PC-3 (cell line): ENCODE measurements at regions not wholly inside any gene's neighbourhood (a gene's known extent, or its start where the extent isn't known, plus 50 kb on each side); places are given as distances from the start of the nearest gene placed in this dataset.
A peak's percentile ranks its signal among the peaks of the same experiment; 100 is the strongest.

Experiments used
- ATAC-seq: fragments of 200-7000 bp; cut with Tn5 transposase; 2 replicates; pipeline ENCODE4 v1.9.1; 2020; ENCODE audit warnings: mild to moderate bottlenecking, moderate library complexity
- BruUV-seq: library from RNA; stranded (reverse); fragments of 400-500 nt; replicated peaks from 2 replicates; lab custom pipeline; 2021; lab: Mats Ljungman, UMichigan
- CTCF ChIA-PET: fragments of 300-600 bp; sonication (Branson Sonifier 250); formaldehyde crosslinking; loops from one replicate; lab custom pipeline; 2022; ENCODE audit warnings: antibody characterized with exemption; lab: Charles Lee
- POLR2A ChIA-PET: fragments of 300-600 bp; sonication (Branson Sonifier 250); formaldehyde crosslinking; loops from one replicate; lab custom pipeline; 2022; ENCODE audit warnings: antibody characterized with exemption; ENCODE audit not compliant: unreplicated experiment; lab: Charles Lee
- DNase-seq: peaks from one replicate; pipeline ENCODE4 v3.0.0-alpha.2; 2015
- H2AFZ ChIP-seq: fragments of 300-600 bp; sonication (generic); 2 replicates; pipeline ENCODE4 v1.6.0; 2016; ENCODE audit warnings: antibody characterized with exemption, low read length
- H3F3A ChIP-seq: fragments of 300-600 bp; sonication (generic); one replicate; pipeline ENCODE4 v1.6.0; 2017; ENCODE audit warnings: antibody characterized with exemption, low read length, control low read depth, mild to moderate bottlenecking; ENCODE audit not compliant: unreplicated experiment
- H3K27ac ChIP-seq: fragments of 300-600 bp; sonication (generic); 2 replicates; pipeline ENCODE4 v1.5.1; 2016; ENCODE audit warnings: mild to moderate bottlenecking, low read length
- H3K27me3 ChIP-seq: fragments of 300-600 bp; sonication (generic); 2 replicates; pipeline ENCODE4 v1.6.1; 2016; ENCODE audit warnings: low read length, mixed read lengths
- H3K36me3 ChIP-seq: fragments of 300-600 bp; sonication (generic); 2 replicates; pipeline ENCODE4 v1.6.1; 2016; ENCODE audit warnings: low read depth, mixed run types, low read length, mixed read lengths
- H3K4me1 ChIP-seq: fragments of 300-600 bp; sonication (generic); 2 replicates; pipeline ENCODE4 v1.5.1; 2016; ENCODE audit warnings: low read length; ENCODE audit not compliant: insufficient read depth
- H3K4me2 ChIP-seq: fragments of 300-600 bp; sonication (generic); 2 replicates; pipeline ENCODE4 v1.6.0; 2016; ENCODE audit warnings: low read length
- H3K4me3 ChIP-seq: fragments of 300-600 bp; sonication (generic); 2 replicates; pipeline ENCODE4 v1.5.1; 2016; ENCODE audit warnings: mild to moderate bottlenecking, low read length, mixed read lengths
- H3K79me2 ChIP-seq: fragments of 300-600 bp; sonication (generic); 2 replicates; pipeline ENCODE4 v1.6.1; 2017; ENCODE audit warnings: low read length, mixed read lengths
- H3K9ac ChIP-seq: fragments of 300-600 bp; sonication (generic); 2 replicates; pipeline ENCODE4 v1.6.0; 2016; ENCODE audit warnings: mild to moderate bottlenecking, low read length
- H3K9me2 ChIP-seq: fragments of 300-600 bp; sonication (generic); replicated peaks from 2 replicates; pipeline ENCODE4 v1.6.1; 2016; ENCODE audit warnings: mixed run types, low read length, mixed read lengths
- H3K9me3 ChIP-seq: fragments of 300-600 bp; sonication (generic); 2 replicates; pipeline ENCODE4 v1.6.1; 2016; ENCODE audit warnings: low read length, mixed read lengths
- H4K20me1 ChIP-seq: fragments of 300-600 bp; sonication (generic); 2 replicates; pipeline ENCODE4 v1.6.1; 2016; ENCODE audit warnings: low read length, mixed read lengths
- EZH2 ChIP-seq: fragments of 300-600 bp; sonication (generic); IDR thresholded peaks from one replicate; pipeline ENCODE4 v1.6.1; 2017; ENCODE audit warnings: antibody characterized with exemption, mild to moderate bottlenecking, low read length; ENCODE audit not compliant: unreplicated experiment
- EZH2phosphoT487 ChIP-seq: fragments of 300-600 bp; sonication (generic); IDR thresholded peaks from 2 replicates; pipeline ENCODE4 v1.6.1; 2018; ENCODE audit warnings: mild to moderate bottlenecking, antibody characterized with exemption, low read length, borderline replicate concordance
- intact Hi-C: fragments of 100-400 bp; cut with micrococcal nuclease; formaldehyde crosslinking; loops from 2 replicates; pipeline ENCODE4 v1.9.0; 2023
- TF ChIP-seq, protein P1 (sequence below): fragments of 300-600 bp; sonication (generic); conservative IDR thresholded peaks from 2 replicates; pipeline ENCODE4 v1.5.1; 2017; ENCODE audit warnings: antibody characterized with exemption, low read depth, mild to moderate bottlenecking, low read length

DNA sequence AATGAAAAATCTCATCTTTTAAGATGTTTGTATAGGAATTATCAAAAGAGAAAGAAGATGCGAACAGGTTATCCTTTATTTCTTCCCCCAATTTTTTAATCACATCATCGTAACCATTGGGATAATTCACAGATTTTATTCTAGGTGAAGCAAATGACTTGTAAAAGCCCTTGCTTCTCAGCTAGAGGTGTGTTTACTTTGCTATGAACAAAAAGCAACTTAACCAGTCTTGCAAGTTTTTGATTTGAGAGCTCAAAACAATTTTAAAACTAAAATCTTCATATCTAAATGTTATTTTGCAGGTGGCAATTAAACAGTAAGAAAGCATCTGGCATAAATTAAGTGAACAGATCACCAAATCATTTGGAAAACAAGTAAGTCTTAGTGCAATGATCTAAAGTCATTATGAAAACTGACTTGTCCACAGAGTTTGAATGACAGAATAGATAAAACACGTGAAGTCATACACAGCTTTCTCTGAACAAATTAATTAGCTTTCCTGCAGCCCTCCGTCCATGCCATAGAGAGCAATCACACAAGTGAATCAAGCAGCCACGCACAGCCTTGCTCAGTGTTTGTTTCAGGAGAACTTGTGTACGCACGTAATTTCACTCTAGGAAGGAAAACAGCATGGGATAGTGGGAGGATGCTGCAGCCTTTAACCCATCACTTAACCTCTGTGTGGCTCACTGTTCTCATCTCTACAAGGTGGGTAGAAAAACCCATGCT is 85.0 kb upstream of the ZNF800 start:
- Histone ChIP-seq H3K36me3 (no peaks in the 10 kb centered on the region), H3K9ac (no peak overlapping the region), H3K9me2 (no peaks in the 10 kb centered on the region), H3K27ac (no peak overlapping the region), H3K27me3 (peaks cover 9% of the 10 kb centered on the region), H3K4me2 (peak overlapping the region; percentile 41), H3K9me3 (no peaks in the 10 kb centered on the region), H2AFZ (peak overlapping the region; percentile 54; the same call in 1 of the 2 replicates), H3F3A (no peaks in the 10 kb centered on the region), H3K79me2 (no peaks in the 10 kb centered on the region), H3K4me3 (peak overlapping the region; percentile 25; the same call in 1 of the 2 replicates), H3K4me1 (peaks cover 12% of the 10 kb centered on the region; the same call in 1 of the 2 replicates), H4K20me1 (no peaks in the 10 kb centered on the region)
- intact Hi-C loops: no loop called here
- ATAC-seq (no peak), DNase-seq (peak; percentile 58)
- BruUV-seq: no TSS peak
- POLR2A ChIA-PET: interaction anchor here (0.6 kb wide), 1 partner anchor 131 kb away, joined by 3 read pairs; no protein-coding TSS in a partner anchor
- TF ChIP-seq EZH2 (no peak), EZH2phosphoT487 (no peak)
- TF ChIP-seq, protein P1, sequence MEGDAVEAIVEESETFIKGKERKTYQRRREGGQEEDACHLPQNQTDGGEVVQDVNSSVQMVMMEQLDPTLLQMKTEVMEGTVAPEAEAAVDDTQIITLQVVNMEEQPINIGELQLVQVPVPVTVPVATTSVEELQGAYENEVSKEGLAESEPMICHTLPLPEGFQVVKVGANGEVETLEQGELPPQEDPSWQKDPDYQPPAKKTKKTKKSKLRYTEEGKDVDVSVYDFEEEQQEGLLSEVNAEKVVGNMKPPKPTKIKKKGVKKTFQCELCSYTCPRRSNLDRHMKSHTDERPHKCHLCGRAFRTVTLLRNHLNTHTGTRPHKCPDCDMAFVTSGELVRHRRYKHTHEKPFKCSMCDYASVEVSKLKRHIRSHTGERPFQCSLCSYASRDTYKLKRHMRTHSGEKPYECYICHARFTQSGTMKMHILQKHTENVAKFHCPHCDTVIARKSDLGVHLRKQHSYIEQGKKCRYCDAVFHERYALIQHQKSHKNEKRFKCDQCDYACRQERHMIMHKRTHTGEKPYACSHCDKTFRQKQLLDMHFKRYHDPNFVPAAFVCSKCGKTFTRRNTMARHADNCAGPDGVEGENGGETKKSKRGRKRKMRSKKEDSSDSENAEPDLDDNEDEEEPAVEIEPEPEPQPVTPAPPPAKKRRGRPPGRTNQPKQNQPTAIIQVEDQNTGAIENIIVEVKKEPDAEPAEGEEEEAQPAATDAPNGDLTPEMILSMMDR: no peak
- CTCF ChIA-PET: interaction anchor here (0.7 kb wide), 1 partner anchor 83 kb away, joined by 3 read pairs; no protein-coding TSS in a partner anchor

DNA sequence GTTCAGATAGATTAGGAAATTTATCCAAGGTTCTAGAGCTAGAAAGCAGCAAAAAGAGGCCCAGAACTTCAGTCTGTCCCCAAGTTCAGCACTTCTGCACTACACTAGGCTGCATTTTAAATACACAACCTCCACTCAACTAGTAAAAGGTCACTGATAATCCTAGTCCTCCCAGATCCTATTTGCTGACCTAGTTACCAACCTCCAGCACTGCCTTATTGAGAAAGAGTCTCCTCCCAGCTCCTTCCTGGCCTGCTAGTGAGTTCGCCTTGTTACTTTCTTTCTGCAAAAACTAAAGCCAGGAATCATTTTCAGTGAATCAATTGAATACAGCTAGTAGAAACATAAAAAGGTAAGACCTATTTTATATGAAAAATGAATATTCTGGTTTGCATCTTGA is 84.1 kb upstream of the ZNF800 start:
- POLR2A ChIA-PET: no interaction called here
- intact Hi-C loops: no loop called here

More for the DNA sequence above, 84.1 kb upstream of the ZNF800 start:
- Histone ChIP-seq H3K27me3 (peaks cover 9% of the 10 kb centered on the region), H3K4me2 (no peak overlapping the region), H3K4me1 (peaks cover 12% of the 10 kb centered on the region; the same call in 1 of the 2 replicates), H2AFZ (no peak overlapping the region), H3K79me2 (no peaks in the 10 kb centered on the region), H3K36me3 (no peaks in the 10 kb centered on the region), H3K9me2 (no peaks in the 10 kb centered on the region), H3K4me3 (no peak overlapping the region), H3K9me3 (no peaks in the 10 kb centered on the region), H3K9ac (no peak overlapping the region), H3F3A (no peaks in the 10 kb centered on the region), H4K20me1 (no peaks in the 10 kb centered on the region), H3K27ac (no peak overlapping the region)
- CTCF ChIA-PET: no interaction called here
- ATAC-seq: no peak
- DNase-seq: no peak
- TF ChIP-seq, protein P1: no peak
- TF ChIP-seq EZH2phosphoT487 (no peak), EZH2 (no peak)
- BruUV-seq: no TSS peak
